Neural crest cell (in vitro differentiated cells): ENCODE measurements at regions not wholly inside any gene's neighbourhood (a gene's known extent, or its start where the extent isn't known, plus 50 kb on each side); places are given as distances from the start of the nearest gene placed in this dataset.

Experiments
- DNase-seq: peaks from one replicate; pipeline ENCODE4 v3.0.0; 2021; ENCODE audit warnings: low read depth, mixed read lengths, low spot score
- H3K27ac Mint-ChIP-seq: one replicate; pipeline ENCODE4 v1.8.0; 2021; ENCODE audit warnings: mild to moderate bottlenecking, mixed read lengths; ENCODE audit not compliant: unreplicated experiment
- H3K27me3 Mint-ChIP-seq: 2 replicates; pipeline ENCODE4 v1.8.0; 2021; ENCODE audit warnings: low read depth, mild to moderate bottlenecking, mixed read lengths
- H3K36me3 Mint-ChIP-seq: 2 replicates; pipeline ENCODE4 v1.8.0; 2021; ENCODE audit warnings: low read depth, mild to moderate bottlenecking, mixed read lengths
- H3K4me1 Mint-ChIP-seq: 2 replicates; pipeline ENCODE4 v1.8.0; 2021; ENCODE audit warnings: mixed read lengths
- H3K4me3 Mint-ChIP-seq: one replicate; pipeline ENCODE4 v1.8.0; 2021; ENCODE audit warnings: mild to moderate bottlenecking, mixed read lengths
- H3K9me3 Mint-ChIP-seq: 2 replicates; pipeline ENCODE4 v1.8.0; 2021; ENCODE audit warnings: mixed read lengths
- CTCF ChIP-seq: fragments of 200-600 bp; sonication (generic); conservative IDR thresholded peaks from 2 replicates; pipeline ENCODE4 v1.5.0; 2021; ENCODE audit warnings: antibody characterized with exemption, mild to moderate bottlenecking

DNA sequence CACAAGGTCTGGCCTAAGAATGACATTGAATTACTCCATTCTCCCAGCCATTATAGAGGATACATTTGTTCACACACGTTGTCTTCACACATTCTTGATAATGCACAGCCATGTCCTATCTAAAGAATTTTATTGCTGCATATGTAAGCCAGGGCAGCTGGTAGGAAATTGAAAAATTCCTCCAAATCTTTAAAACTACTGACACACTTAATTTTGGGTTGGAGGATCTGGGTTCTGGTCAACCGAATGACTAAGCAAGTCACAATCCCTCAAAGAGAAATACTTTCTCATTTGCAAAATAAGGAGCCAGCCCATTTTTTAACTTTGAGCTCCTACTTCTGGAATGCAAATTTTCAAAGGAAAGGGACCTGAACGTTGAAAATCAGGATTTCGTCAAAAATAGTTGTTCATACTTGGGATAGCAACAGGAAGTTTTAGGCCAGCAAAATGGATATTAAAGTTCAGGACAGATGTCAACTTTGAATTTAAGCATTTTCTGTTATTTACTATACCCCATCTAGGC lies 638.3 kb downstream of the NTRK3 start:
- no peak for DNase-seq
- no peak overlapping the region for H3K27ac Mint-ChIP-seq
- peaks cover 2% of the 10 kb centered on the region for H3K27me3 Mint-ChIP-seq
- TF ChIP-seq CTCF: no peak
- no peaks in the 10 kb centered on the region for H3K36me3 Mint-ChIP-seq
- no peak overlapping the region for H3K4me3 Mint-ChIP-seq
- H3K9me3 Mint-ChIP-seq: no peaks in the 10 kb centered on the region
- peaks cover 12% of the 10 kb centered on the region for H3K4me1 Mint-ChIP-seq

DNA sequence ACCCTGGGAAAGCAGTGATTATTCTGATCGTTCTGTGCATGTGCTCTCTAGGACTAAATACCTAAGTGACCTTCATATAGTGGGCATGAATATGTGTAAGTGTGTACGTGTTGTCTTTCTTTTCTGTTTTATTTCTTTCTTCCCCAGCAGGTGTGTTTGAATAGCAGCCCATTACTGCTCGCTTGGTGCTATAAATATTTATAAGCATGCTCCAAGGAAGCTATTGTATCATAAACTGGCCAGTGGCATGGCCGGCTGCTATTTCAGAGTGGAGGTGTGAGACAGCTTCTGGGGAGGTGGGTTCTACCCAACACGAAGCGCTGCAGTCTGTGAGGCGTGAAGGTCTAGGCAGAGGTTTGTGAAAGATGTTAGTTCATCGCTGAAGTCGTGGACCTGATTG lies 641.8 kb downstream of the NTRK3 start:
- TF ChIP-seq CTCF: no peak

GRCh38 chr15:87610366-87610765 lies 646.2 kb downstream of the NTRK3 start:
- no peak overlapping the region for H3K4me3 Mint-ChIP-seq
- no peak overlapping the region for H3K27ac Mint-ChIP-seq
- no peaks in the 10 kb centered on the region for H3K36me3 Mint-ChIP-seq
- TF ChIP-seq CTCF: no peak
- H3K27me3 Mint-ChIP-seq: peaks cover 2% of the 10 kb centered on the region
- no peak for DNase-seq
- H3K4me1 Mint-ChIP-seq: peaks cover 7% of the 10 kb centered on the region
- H3K9me3 Mint-ChIP-seq: no peaks in the 10 kb centered on the region

More for the DNA sequence above, 641.8 kb downstream of the NTRK3 start:
- no peak for DNase-seq
- Mint-ChIP-seq H3K27ac (no peak overlapping the region), H3K27me3 (peaks cover 2% of the 10 kb centered on the region), H3K4me1 (peaks cover 12% of the 10 kb centered on the region), H3K36me3 (no peaks in the 10 kb centered on the region), H3K4me3 (no peak overlapping the region), H3K9me3 (no peaks in the 10 kb centered on the region)

DNA sequence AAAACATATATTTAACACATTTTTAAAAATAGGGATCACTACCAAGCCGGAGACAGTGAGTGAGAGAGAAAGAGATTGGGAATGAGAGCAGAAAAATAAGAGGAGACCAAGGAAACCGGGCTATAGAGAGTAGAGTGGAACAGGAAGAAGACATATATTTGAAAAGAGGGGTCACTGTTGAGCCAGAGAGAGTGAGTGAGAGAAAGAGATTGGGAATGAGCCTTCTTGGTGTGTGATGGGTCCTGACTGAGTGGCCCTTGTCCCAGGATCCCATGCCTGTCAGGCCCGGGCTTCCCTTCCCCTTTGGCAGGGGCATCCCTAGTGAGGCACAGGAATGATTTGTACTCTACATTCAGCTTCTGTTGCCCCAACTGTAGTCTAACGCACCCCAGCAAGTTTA lies 646.6 kb downstream of the NTRK3 start:
- H3K9me3 Mint-ChIP-seq: no peaks in the 10 kb centered on the region
- H3K4me3 Mint-ChIP-seq: no peak overlapping the region
- peaks cover 2% of the 10 kb centered on the region for H3K27me3 Mint-ChIP-seq
- DNase-seq: no peak
- TF ChIP-seq CTCF: no peak
- H3K36me3 Mint-ChIP-seq: no peaks in the 10 kb centered on the region
- peaks cover 4% of the 10 kb centered on the region for H3K4me1 Mint-ChIP-seq
- H3K27ac Mint-ChIP-seq: no peak overlapping the region

DNA sequence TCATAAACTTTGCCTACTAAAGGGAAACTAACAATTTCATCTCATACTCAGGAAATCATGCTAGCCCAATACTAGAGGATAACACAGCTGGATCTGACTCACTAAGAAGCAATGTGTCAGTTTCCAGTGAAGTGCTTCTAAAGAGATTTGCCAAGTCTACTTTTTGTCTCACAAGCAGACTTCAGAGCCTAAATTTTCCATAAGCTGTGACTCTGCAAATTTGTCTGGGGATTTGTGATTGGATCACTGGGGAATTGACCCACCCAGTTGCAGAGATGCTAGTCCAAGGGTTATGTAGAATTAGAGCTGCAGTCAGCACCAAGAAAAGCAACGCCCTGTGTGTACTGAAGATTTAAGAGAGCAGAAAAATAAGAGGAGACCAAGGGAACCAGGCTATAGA lies 647.1 kb downstream of the NTRK3 start:
- no peak for DNase-seq
- no peak overlapping the region for H3K27ac Mint-ChIP-seq
- H3K9me3 Mint-ChIP-seq: no peaks in the 10 kb centered on the region
- H3K36me3 Mint-ChIP-seq: no peaks in the 10 kb centered on the region
- H3K27me3 Mint-ChIP-seq: peaks cover 2% of the 10 kb centered on the region
- no peak for TF ChIP-seq CTCF
- no peak overlapping the region for H3K4me3 Mint-ChIP-seq
- H3K4me1 Mint-ChIP-seq: peaks cover under 1% of the 10 kb centered on the region
